Astrocyte of the spinal cord (primary cell): ENCODE measurements at regions not wholly inside any gene's neighbourhood (a gene's known extent, or its start where the extent isn't known, plus 50 kb on each side); places are given as distances from the start of the nearest gene placed in this dataset.
A peak's percentile ranks its signal among the peaks of the same experiment; 100 is the strongest.

Experiments used
- DNase-seq: peaks from one replicate; pipeline ENCODE4 v3.0.0; 2011; ENCODE audit warnings: low read depth, low spot score
- H3K4me3 ChIP-seq: 2 replicates; pipeline ENCODE4 v1.5.1; 2011; ENCODE audit warnings: low read depth, mild to moderate bottlenecking, low read length, moderate library complexity
- CTCF ChIP-seq: IDR thresholded peaks from 2 replicates; pipeline ENCODE4 v1.5.1; 2012; ENCODE audit warnings: low read depth, mild to moderate bottlenecking, low read length, inconsistent platforms
- in situ Hi-C: cut with HindIII; loops from 2 replicates; pipeline ENCODE4 v1.10.0; 2017; ENCODE audit warnings: low sequenced_read_pairs

GRCh38 chr10:78407009-78407711, 373.5 kb downstream of the RPS24 start:
- peak overlapping the region; percentile 43 for H3K4me3 ChIP-seq

GRCh38 chr10:78407966-78408365, 374.3 kb downstream of the RPS24 start:
- in situ Hi-C loops = no loop called here
- no peak overlapping the region for H3K4me3 ChIP-seq
- DNase-seq = no peak
- TF ChIP-seq CTCF = no peak

More at GRCh38 chr10:78407009-78407711, 373.5 kb downstream of the RPS24 start:
- peak; percentile 92 for DNase-seq
- in situ Hi-C loops = no loop called here
- no peak for TF ChIP-seq CTCF

- H3K4me3 ChIP-seq = no peak overlapping the region
- in situ Hi-C loops = no loop called here
- DNase-seq = peak; percentile 43
- TF ChIP-seq CTCF = no peak
Observed at GRCh38 chr10:78408671-78409472, 375.2 kb downstream of the RPS24 start.

GRCh38 chr10:78410046-78410965, 376.6 kb downstream of the RPS24 start:
- TF ChIP-seq CTCF = no peak
- no peak for DNase-seq
- in situ Hi-C loops = no loop called here
- H3K4me3 ChIP-seq = no peak overlapping the region

- no peak for TF ChIP-seq CTCF
- H3K4me3 ChIP-seq = no peak overlapping the region
- no peak for DNase-seq
- in situ Hi-C loops = no loop called here
Observed at GRCh38 chr10:78411716-78412115, 378.1 kb downstream of the RPS24 start.

- in situ Hi-C loops = no loop called here
- DNase-seq = no peak
- TF ChIP-seq CTCF = no peak
- H3K4me3 ChIP-seq = no peak overlapping the region
Observed at GRCh38 chr10:78412605-78413004, 378.9 kb downstream of the RPS24 start.
